ENCODE measurements at regions not wholly inside any gene's neighbourhood (a gene's known extent, or its start where the extent isn't known, plus 50 kb on each side); places are given as distances from the start of the nearest gene placed in this dataset.
"Not testable (repeated sequence)": the region's sequence is repeated elsewhere in the genome, so short reads cannot be mapped to it uniquely, and the experiment has no call there.

GRCh38 chr16:64287655-64288528 lies 834.0 kb downstream of the CDH11 start:
- no peak for DNase-seq

GRCh38 chr16:64282181-64282580 lies 839.7 kb downstream of the CDH11 start:
- DNase-seq, result no peak

GRCh38 chr16:64280317-64280716 lies 841.5 kb downstream of the CDH11 start:
- DNase-seq, result no peak

- no peak for DNase-seq
Measured at GRCh38 chr16:64278196-64278595, 843.7 kb downstream of the CDH11 start.

GRCh38 chr16:64276646-64277045 lies 845.2 kb downstream of the CDH11 start:
- DNase-seq, result no peak

- DNase-seq, result no peak
Measured at GRCh38 chr16:64272028-64272427, 849.8 kb downstream of the CDH11 start.

GRCh38 chr16:64269756-64270155 lies 852.1 kb downstream of the CDH11 start:
- no peak for DNase-seq

GRCh38 chr16:64265756-64266155 lies 856.1 kb downstream of the CDH11 start:
- no peak for DNase-seq

GRCh38 chr16:64260631-64261401 lies 861.0 kb downstream of the CDH11 start:
- not testable (repeated sequence) for DNase-seq

GRCh38 chr16:64254443-64255367 lies 867.2 kb downstream of the CDH11 start:
- no peak for DNase-seq

- no peak for DNase-seq
Measured at GRCh38 chr16:64253525-64253924, 868.3 kb downstream of the CDH11 start.

- DNase-seq, result no peak
Measured at GRCh38 chr16:64253096-64253495, 868.8 kb downstream of the CDH11 start.

- no peak for DNase-seq
Measured at GRCh38 chr16:64251742-64252141, 870.1 kb downstream of the CDH11 start.

- no peak for DNase-seq
Measured at GRCh38 chr16:64250866-64251265, 871.0 kb downstream of the CDH11 start.

- no peak for DNase-seq
Measured at GRCh38 chr16:64242492-64242891, 879.4 kb downstream of the CDH11 start.

- DNase-seq, result no peak
Measured at GRCh38 chr16:64240586-64240985, 881.3 kb downstream of the CDH11 start.

- no peak for DNase-seq
Measured at GRCh38 chr16:64238571-64238970, 883.3 kb downstream of the CDH11 start.

GRCh38 chr16:64236316-64236715 lies 885.5 kb downstream of the CDH11 start:
- DNase-seq, result no peak

GRCh38 chr16:64234200-64234599 lies 887.7 kb downstream of the CDH11 start:
- no peak for DNase-seq

GRCh38 chr16:64225696-64226095 lies 896.2 kb downstream of the CDH11 start:
- DNase-seq, result no peak

- DNase-seq, result no peak
Measured at GRCh38 chr16:64225036-64225435, 896.8 kb downstream of the CDH11 start.

- no peak for DNase-seq
Measured at GRCh38 chr16:64217789-64218535, 903.9 kb downstream of the CDH11 start.
